Urothelium cell line (cell line): ENCODE measurements at regions not wholly inside any gene's neighbourhood (a gene's known extent, or its start where the extent isn't known, plus 50 kb on each side); places are given as distances from the start of the nearest gene placed in this dataset.

Source experiments
- DNase-seq: peaks from one replicate; pipeline ENCODE4 v3.0.0; 2011; ENCODE audit warnings: low spot score, mixed read lengths
- FAIRE-seq: peaks from 2 replicates; lab custom pipeline; 2011; peaks lifted over from hg19 to GRCh38; lab: Jason Lieb, UNC

- no peak for DNase-seq
Measured at GRCh38 chr2:223222397-223222796, 170.4 kb downstream of the KCNE4 start.

GRCh38 chr2:223223156-223223555, 171.2 kb downstream of the KCNE4 start:
- FAIRE-seq (no peak), DNase-seq (no peak)

More at GRCh38 chr2:223222397-223222796, 170.4 kb downstream of the KCNE4 start:
- no peak for FAIRE-seq

GRCh38 chr2:223225266-223225665, 173.3 kb downstream of the KCNE4 start:
- DNase-seq (no peak), FAIRE-seq (no peak)

GRCh38 chr2:223226264-223226663, 174.3 kb downstream of the KCNE4 start:
- FAIRE-seq (no peak), DNase-seq (no peak)

GRCh38 chr2:223227338-223227737, 175.3 kb downstream of the KCNE4 start:
- DNase-seq = no peak
- FAIRE-seq = no peak

- FAIRE-seq = no peak
Measured at GRCh38 chr2:223228871-223229270, 176.9 kb downstream of the KCNE4 start.

GRCh38 chr2:223230352-223230751, 178.4 kb downstream of the KCNE4 start:
- DNase-seq (no peak), FAIRE-seq (no peak)

More at GRCh38 chr2:223228871-223229270, 176.9 kb downstream of the KCNE4 start:
- no peak for DNase-seq

- DNase-seq (no peak), FAIRE-seq (no peak)
Measured at GRCh38 chr2:223232285-223232684, 180.3 kb downstream of the KCNE4 start.

- DNase-seq (no peak), FAIRE-seq (no peak)
Measured at GRCh38 chr2:223232896-223233295, 180.9 kb downstream of the KCNE4 start.

- FAIRE-seq (no peak), DNase-seq (no peak)
Measured at GRCh38 chr2:223235986-223236385, 184.0 kb downstream of the KCNE4 start.

- no peak for DNase-seq
- FAIRE-seq = no peak
Measured at GRCh38 chr2:223238301-223238700, 186.3 kb downstream of the KCNE4 start.

- no peak for DNase-seq
- no peak for FAIRE-seq
Measured at GRCh38 chr2:223243233-223243632, 191.2 kb downstream of the KCNE4 start.

- peak; percentile 26 for DNase-seq
- FAIRE-seq = no peak
Measured at GRCh38 chr2:223247136-223247535, 195.1 kb downstream of the KCNE4 start.

- DNase-seq = no peak
- FAIRE-seq = no peak
Measured at GRCh38 chr2:223251656-223252229, 199.8 kb downstream of the KCNE4 start.

- FAIRE-seq (no peak), DNase-seq (peak; percentile 33)
Measured at GRCh38 chr2:223260681-223261080, 208.7 kb downstream of the KCNE4 start.

- FAIRE-seq (no peak), DNase-seq (peak; percentile 74)
Measured at GRCh38 chr2:223262946-223263345, 211.0 kb downstream of the KCNE4 start.

- FAIRE-seq = peak; percentile 70
- no peak for DNase-seq
Measured at GRCh38 chr2:223264541-223265193, 212.7 kb downstream of the KCNE4 start.

- DNase-seq = no peak
Measured at GRCh38 chr2:223267160-223267951, 215.4 kb downstream of the KCNE4 start.

GRCh38 chr2:223269386-223269785, 217.4 kb downstream of the KCNE4 start:
- FAIRE-seq = no peak
- DNase-seq = no peak

More at GRCh38 chr2:223267160-223267951, 215.4 kb downstream of the KCNE4 start:
- no peak for FAIRE-seq

- no peak for FAIRE-seq
Measured at GRCh38 chr2:223270548-223270947, 218.6 kb downstream of the KCNE4 start.

GRCh38 chr2:223273995-223274394, 222.0 kb downstream of the KCNE4 start:
- DNase-seq (no peak), FAIRE-seq (no peak)

More at GRCh38 chr2:223270548-223270947, 218.6 kb downstream of the KCNE4 start:
- DNase-seq = no peak

- DNase-seq = no peak
- no peak for FAIRE-seq
Measured at GRCh38 chr2:223282221-223282620, 230.2 kb downstream of the KCNE4 start.
